Hepatocyte (in vitro differentiated cells): ENCODE measurements at regions not wholly inside any gene's neighbourhood (a gene's known extent, or its start where the extent isn't known, plus 50 kb on each side); places are given as distances from the start of the nearest gene placed in this dataset.

Experiments used
- CTCF ChIP-seq: fragments of 200-600 bp; sonication (generic); IDR thresholded peaks from 2 replicates; pipeline ENCODE4 v1.5.1; 2016; ENCODE audit warnings: antibody characterized with exemption, mild to moderate bottlenecking; ENCODE audit not compliant: poor library complexity
- EZH2phosphoT487 ChIP-seq: fragments of 200-600 bp; sonication (generic); IDR thresholded peaks from one replicate; pipeline ENCODE4 v1.6.1; 2018; ENCODE audit warnings: antibody characterized with exemption, mild to moderate bottlenecking, low read depth, moderate library complexity; ENCODE audit not compliant: unreplicated experiment, severe bottlenecking

- TF ChIP-seq CTCF = no peak
- TF ChIP-seq EZH2phosphoT487 = no peak
Observed at GRCh38 chr15:87610366-87610765, 646.2 kb downstream of the NTRK3 start.
